Right atrium auricular region (tissue), 2 donors: ENCODE measurements at regions not wholly inside any gene's neighbourhood (a gene's known extent, or its start where the extent isn't known, plus 50 kb on each side); places are given as distances from the start of the nearest gene placed in this dataset.

Experiments used
- DNase-seq: peaks from one replicate; pipeline ENCODE4 v3.0.0-alpha.2; 2019; ENCODE audit warnings: low spot score
- H3K27ac ChIP-seq, 2 donors: fragments of 200-600 bp; sonication (generic); 1 replicate in 1 of 2; 2 replicates in 1 of 2; pipeline ENCODE4 v1.5.1; 2016 to 2019
- H3K27me3 ChIP-seq, 2 donors: fragments of 200-600 bp; sonication (generic); one replicate each; pipeline versions ENCODE4 v1.5.1 to v1.6.0; 2017 to 2019
- H3K36me3 ChIP-seq: fragments of 200-600 bp; sonication (generic); one replicate; pipeline ENCODE4 v1.5.1; 2016
- H3K4me1 ChIP-seq, 2 donors: fragments of 200-600 bp; sonication (generic); one replicate each; pipeline versions ENCODE4 v1.5.1 to v1.6.0; 2017 to 2019
- H3K4me3 ChIP-seq, 2 donors: fragments of 200-600 bp; sonication (generic); 1 replicate in 1 of 2; 2 replicates in 1 of 2; pipeline ENCODE4 v1.5.1; 2017 to 2019; ENCODE audit warnings: mild to moderate bottlenecking in 1 of 2, moderate library complexity in 1 of 2
- H3K9me3 ChIP-seq, 2 donors: fragments of 200-600 bp; sonication (generic); one replicate each; pipeline ENCODE4 v1.5.1; 2019
- CTCF ChIP-seq, 2 donors: fragments of 200-600 bp; sonication (generic); IDR thresholded peaks; one replicate each; pipeline ENCODE4 v1.5.1; 2019; ENCODE audit warnings: antibody characterized with exemption in 2 of 2

- Histone ChIP-seq H3K27me3 (no peaks in the 10 kb centered on the region), H3K36me3 (no peaks in the 10 kb centered on the region), H3K9me3 (peaks cover under 1 to 8% of the 10 kb centered on the region in 2 donors), H3K4me3 (no peak overlapping the region), H3K27ac (no peak overlapping the region), H3K4me1 (no peaks in the 10 kb centered on the region)
- DNase-seq, result no peak
- TF ChIP-seq CTCF (IDR thresholded peaks at IDR 0.05), result no peak
These were observed 935.7 kb upstream of the FAM98A start for GRCh38 chr2:34534761-34535160.

GRCh38 chr2:34534341-34534740, 935.2 kb upstream of the FAM98A start:
- no peak overlapping the region for H3K4me3 ChIP-seq
- DNase-seq, result no peak
- H3K4me1 ChIP-seq, result no peaks in the 10 kb centered on the region
- no peaks in the 10 kb centered on the region for H3K36me3 ChIP-seq
- TF ChIP-seq CTCF (IDR thresholded peaks at IDR 0.05), result no peak
- H3K27ac ChIP-seq, result no peak overlapping the region
- H3K9me3 ChIP-seq, result peaks cover 0 to 4% of the 10 kb centered on the region in 2 donors
- no peaks in the 10 kb centered on the region for H3K27me3 ChIP-seq

- no peak overlapping the region for H3K27ac ChIP-seq
- no peak for DNase-seq
- H3K4me3 ChIP-seq, result no peak overlapping the region
- no peaks in the 10 kb centered on the region for H3K27me3 ChIP-seq
- H3K36me3 ChIP-seq, result no peaks in the 10 kb centered on the region
- no peak for TF ChIP-seq CTCF (IDR thresholded peaks at IDR 0.05)
- H3K9me3 ChIP-seq, result no peaks in the 10 kb centered on the region
- H3K4me1 ChIP-seq, result no peaks in the 10 kb centered on the region
These were observed 934.6 kb upstream of the FAM98A start for GRCh38 chr2:34533585-34534183.

- no peaks in the 10 kb centered on the region for H3K27me3 ChIP-seq
- DNase-seq, result no peak
- H3K27ac ChIP-seq, result no peak overlapping the region
- no peak overlapping the region for H3K4me3 ChIP-seq
- H3K36me3 ChIP-seq, result no peaks in the 10 kb centered on the region
- H3K4me1 ChIP-seq, result no peaks in the 10 kb centered on the region
- no peak for TF ChIP-seq CTCF (IDR thresholded peaks at IDR 0.05)
- H3K9me3 ChIP-seq, result no peaks in the 10 kb centered on the region
These were observed 930.9 kb upstream of the FAM98A start for GRCh38 chr2:34529965-34530364.

GRCh38 chr2:34523958-34524514, 924.9 kb upstream of the FAM98A start:
- H3K9me3 ChIP-seq, result peaks cover 0 to 15% of the 10 kb centered on the region in 2 donors
- DNase-seq, result no peak
- no peaks in the 10 kb centered on the region for H3K4me1 ChIP-seq
- no peak for TF ChIP-seq CTCF (IDR thresholded peaks at IDR 0.05)
- no peaks in the 10 kb centered on the region for H3K27me3 ChIP-seq
- no peak overlapping the region for H3K4me3 ChIP-seq
- H3K27ac ChIP-seq, result no peak overlapping the region
- H3K36me3 ChIP-seq, result no peaks in the 10 kb centered on the region

- H3K27ac ChIP-seq, result no peak overlapping the region
- peaks cover 0 to 16% of the 10 kb centered on the region in 2 donors for H3K9me3 ChIP-seq
- no peak overlapping the region for H3K4me3 ChIP-seq
- no peaks in the 10 kb centered on the region for H3K4me1 ChIP-seq
- H3K36me3 ChIP-seq, result no peaks in the 10 kb centered on the region
- no peaks in the 10 kb centered on the region for H3K27me3 ChIP-seq
- no peak for DNase-seq
- TF ChIP-seq CTCF (IDR thresholded peaks at IDR 0.05), result no peak
These were observed 920.6 kb upstream of the FAM98A start for GRCh38 chr2:34519659-34520058.
